Stimulated activated naive CD8-positive, alpha-beta T cell treated with anti-CD3 and anti-CD28 coated beads, Interleukin-15, Interleukin-2, amounts not matched to agents 100 ng/mL and 50 ng/mL, for 24 hours (primary cell): ENCODE measurements at regions not wholly inside any gene's neighbourhood (a gene's known extent, or its start where the extent isn't known, plus 50 kb on each side); places are given as distances from the start of the nearest gene placed in this dataset.

Source experiments
- H3K27ac Mint-ChIP-seq: one replicate; pipeline ENCODE4 v1.8.0; 2021; ENCODE audit warnings: mild to moderate bottlenecking, mixed read lengths
- H3K27me3 Mint-ChIP-seq: one replicate; pipeline ENCODE4 v1.8.0; 2021; ENCODE audit warnings: mixed read lengths
- H3K36me3 Mint-ChIP-seq: one replicate; pipeline ENCODE4 v1.8.0; 2021; ENCODE audit warnings: low read depth, mixed read lengths
- H3K4me1 Mint-ChIP-seq: one replicate; pipeline ENCODE4 v1.8.0; 2021; ENCODE audit warnings: low read depth, mixed read lengths
- H3K4me3 Mint-ChIP-seq: one replicate; pipeline ENCODE4 v1.8.0; 2021; ENCODE audit warnings: mild to moderate bottlenecking, mixed read lengths
- H3K9me3 Mint-ChIP-seq: one replicate; pipeline ENCODE4 v1.8.0; 2021; ENCODE audit warnings: mixed read lengths

- H3K4me3 Mint-ChIP-seq = no peak overlapping the region
- no peaks in the 10 kb centered on the region for H3K9me3 Mint-ChIP-seq
- no peaks in the 10 kb centered on the region for H3K4me1 Mint-ChIP-seq
- peaks cover 5% of the 10 kb centered on the region for H3K27me3 Mint-ChIP-seq
- H3K36me3 Mint-ChIP-seq = no peaks in the 10 kb centered on the region
- H3K27ac Mint-ChIP-seq = no peak overlapping the region
Measured at GRCh38 chr5:57408285-57408684, 74.3 kb downstream of the ACTBL2 start.

GRCh38 chr5:57407391-57407790, 75.2 kb downstream of the ACTBL2 start:
- no peak overlapping the region for H3K27ac Mint-ChIP-seq
- no peaks in the 10 kb centered on the region for H3K36me3 Mint-ChIP-seq
- no peaks in the 10 kb centered on the region for H3K4me1 Mint-ChIP-seq
- H3K4me3 Mint-ChIP-seq = no peak overlapping the region
- peaks cover 5% of the 10 kb centered on the region for H3K27me3 Mint-ChIP-seq
- no peaks in the 10 kb centered on the region for H3K9me3 Mint-ChIP-seq

GRCh38 chr5:57406641-57407040, 76.0 kb downstream of the ACTBL2 start:
- H3K4me3 Mint-ChIP-seq = no peak overlapping the region
- no peaks in the 10 kb centered on the region for H3K4me1 Mint-ChIP-seq
- peaks cover 5% of the 10 kb centered on the region for H3K27me3 Mint-ChIP-seq
- no peak overlapping the region for H3K27ac Mint-ChIP-seq
- H3K9me3 Mint-ChIP-seq = no peaks in the 10 kb centered on the region
- H3K36me3 Mint-ChIP-seq = no peaks in the 10 kb centered on the region

- Mint-ChIP-seq H3K4me3 (no peak overlapping the region), H3K27ac (no peak overlapping the region), H3K36me3 (no peaks in the 10 kb centered on the region), H3K27me3 (peaks cover 5% of the 10 kb centered on the region), H3K4me1 (no peaks in the 10 kb centered on the region), H3K9me3 (no peaks in the 10 kb centered on the region)
Measured at GRCh38 chr5:57405984-57406383, 76.6 kb downstream of the ACTBL2 start.

GRCh38 chr5:57402761-57403160, 79.8 kb downstream of the ACTBL2 start:
- H3K27me3 Mint-ChIP-seq = peaks cover 5% of the 10 kb centered on the region
- H3K27ac Mint-ChIP-seq = no peak overlapping the region
- no peaks in the 10 kb centered on the region for H3K36me3 Mint-ChIP-seq
- no peak overlapping the region for H3K4me3 Mint-ChIP-seq
- no peaks in the 10 kb centered on the region for H3K4me1 Mint-ChIP-seq
- H3K9me3 Mint-ChIP-seq = peaks cover 3% of the 10 kb centered on the region

- Mint-ChIP-seq H3K27ac (no peak overlapping the region), H3K9me3 (peaks cover 3% of the 10 kb centered on the region), H3K36me3 (no peaks in the 10 kb centered on the region), H3K27me3 (peaks cover 5% of the 10 kb centered on the region), H3K4me1 (no peaks in the 10 kb centered on the region), H3K4me3 (no peak overlapping the region)
Measured at GRCh38 chr5:57402348-57402747, 80.3 kb downstream of the ACTBL2 start.

- no peak overlapping the region for H3K27ac Mint-ChIP-seq
- no peaks in the 10 kb centered on the region for H3K4me1 Mint-ChIP-seq
Measured at GRCh38 chr5:57398413-57399093, 84.1 kb downstream of the ACTBL2 start.

GRCh38 chr5:57396701-57397100, 85.9 kb downstream of the ACTBL2 start:
- no peak overlapping the region for H3K27ac Mint-ChIP-seq
- H3K27me3 Mint-ChIP-seq = peaks cover 7% of the 10 kb centered on the region
- no peak overlapping the region for H3K4me3 Mint-ChIP-seq
- no peaks in the 10 kb centered on the region for H3K36me3 Mint-ChIP-seq
- H3K9me3 Mint-ChIP-seq = peaks cover 8% of the 10 kb centered on the region
- no peaks in the 10 kb centered on the region for H3K4me1 Mint-ChIP-seq

More at GRCh38 chr5:57398413-57399093, 84.1 kb downstream of the ACTBL2 start:
- peaks cover under 1% of the 10 kb centered on the region for H3K27me3 Mint-ChIP-seq
- no peaks in the 10 kb centered on the region for H3K36me3 Mint-ChIP-seq
- peaks cover 3% of the 10 kb centered on the region for H3K9me3 Mint-ChIP-seq
- H3K4me3 Mint-ChIP-seq = no peak overlapping the region

GRCh38 chr5:57394421-57395210, 88.0 kb downstream of the ACTBL2 start:
- Mint-ChIP-seq H3K36me3 (no peaks in the 10 kb centered on the region), H3K4me1 (no peaks in the 10 kb centered on the region), H3K27ac (no peak overlapping the region), H3K27me3 (peaks cover 7% of the 10 kb centered on the region), H3K4me3 (no peak overlapping the region), H3K9me3 (peaks cover 5% of the 10 kb centered on the region)

- Mint-ChIP-seq H3K36me3 (no peaks in the 10 kb centered on the region), H3K4me3 (no peak overlapping the region), H3K4me1 (peaks cover 10% of the 10 kb centered on the region), H3K27ac (no peak overlapping the region), H3K27me3 (no peaks in the 10 kb centered on the region), H3K9me3 (no peaks in the 10 kb centered on the region)
Measured at GRCh38 chr5:57386958-57387357, 95.7 kb downstream of the ACTBL2 start.

- H3K4me3 Mint-ChIP-seq = no peak overlapping the region
- peaks cover 3% of the 10 kb centered on the region for H3K27me3 Mint-ChIP-seq
Measured at GRCh38 chr5:57383093-57383861, 99.3 kb downstream of the ACTBL2 start.

GRCh38 chr5:57382655-57383054, 100.0 kb downstream of the ACTBL2 start:
- H3K4me3 Mint-ChIP-seq = no peak overlapping the region
- no peak overlapping the region for H3K27ac Mint-ChIP-seq
- peaks cover 10% of the 10 kb centered on the region for H3K4me1 Mint-ChIP-seq

More at GRCh38 chr5:57383093-57383861, 99.3 kb downstream of the ACTBL2 start:
- Mint-ChIP-seq H3K36me3 (no peaks in the 10 kb centered on the region), H3K27ac (no peak overlapping the region), H3K4me1 (peaks cover 10% of the 10 kb centered on the region), H3K9me3 (no peaks in the 10 kb centered on the region)

GRCh38 chr5:57370376-57370775, 112.2 kb downstream of the ACTBL2 start:
- Mint-ChIP-seq H3K4me1 (no peaks in the 10 kb centered on the region), H3K27ac (no peak overlapping the region), H3K36me3 (no peaks in the 10 kb centered on the region), H3K9me3 (no peaks in the 10 kb centered on the region), H3K27me3 (peaks cover 4% of the 10 kb centered on the region), H3K4me3 (no peak overlapping the region)

More at GRCh38 chr5:57382655-57383054, 100.0 kb downstream of the ACTBL2 start:
- peaks cover 3% of the 10 kb centered on the region for H3K27me3 Mint-ChIP-seq
- H3K36me3 Mint-ChIP-seq = no peaks in the 10 kb centered on the region
- no peaks in the 10 kb centered on the region for H3K9me3 Mint-ChIP-seq

- H3K27me3 Mint-ChIP-seq = peaks cover 4% of the 10 kb centered on the region
- H3K36me3 Mint-ChIP-seq = no peaks in the 10 kb centered on the region
- no peaks in the 10 kb centered on the region for H3K4me1 Mint-ChIP-seq
- no peaks in the 10 kb centered on the region for H3K9me3 Mint-ChIP-seq
- no peak overlapping the region for H3K27ac Mint-ChIP-seq
- no peak overlapping the region for H3K4me3 Mint-ChIP-seq
Measured at GRCh38 chr5:57368010-57368409, 114.6 kb downstream of the ACTBL2 start.

- H3K27ac Mint-ChIP-seq = no peak overlapping the region
- H3K36me3 Mint-ChIP-seq = no peaks in the 10 kb centered on the region
- no peaks in the 10 kb centered on the region for H3K4me1 Mint-ChIP-seq
- H3K4me3 Mint-ChIP-seq = no peak overlapping the region
- H3K9me3 Mint-ChIP-seq = no peaks in the 10 kb centered on the region
- H3K27me3 Mint-ChIP-seq = peaks cover 4% of the 10 kb centered on the region
Measured at GRCh38 chr5:57366744-57367143, 115.9 kb downstream of the ACTBL2 start.
